ENCODE measurements at regions not wholly inside any gene's neighbourhood (a gene's known extent, or its start where the extent isn't known, plus 50 kb on each side); places are given as distances from the start of the nearest gene placed in this dataset.

DNA sequence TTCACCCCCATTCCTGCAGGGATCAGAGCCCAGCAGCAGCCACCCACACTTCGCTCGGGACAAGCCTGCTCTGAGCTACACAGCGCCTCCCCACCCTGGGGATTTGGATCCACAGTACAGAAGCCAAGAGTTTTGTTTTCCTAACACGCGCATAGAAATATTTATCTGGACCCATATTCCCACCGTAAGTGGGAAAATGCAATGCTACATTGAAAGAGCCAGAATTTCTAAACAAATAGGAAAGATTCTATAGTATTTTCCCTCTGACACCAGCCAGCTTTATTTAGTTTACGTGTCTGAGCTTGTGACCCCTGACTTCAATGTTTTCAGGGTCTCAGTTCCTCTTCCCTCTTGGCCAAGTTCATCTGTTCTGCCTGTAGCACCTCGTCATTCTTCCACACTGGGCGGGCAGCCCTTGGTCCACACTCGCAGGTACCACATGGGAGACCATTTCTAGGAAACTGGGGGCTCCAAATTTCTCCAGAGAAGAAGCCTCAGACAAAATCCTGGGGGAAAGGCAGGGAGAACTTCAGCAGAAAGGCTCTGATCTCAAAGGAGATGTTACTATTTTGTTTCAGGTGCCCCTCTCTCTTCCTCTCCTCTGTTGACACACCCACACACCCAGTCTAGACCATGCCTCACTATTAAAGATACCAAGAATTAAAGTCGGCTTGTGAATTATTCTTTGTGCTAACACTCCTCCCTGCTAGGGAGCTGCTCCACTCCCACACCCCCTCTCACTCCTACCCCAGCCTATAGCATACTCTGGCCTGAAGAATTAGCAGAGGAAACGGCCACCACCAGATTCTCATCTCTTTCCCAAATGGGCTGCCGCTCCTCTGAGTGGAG lies 116.0 kb upstream of the PCGF5 start:
- Histone ChIP-seq H3K4me2 (ENCODE audit: low read depth, low read length) (no peak overlapping the region), H4K20me1 (ENCODE audit: insufficient read depth, low read length) (no peaks in the 10 kb centered on the region), H3F3A (ENCODE audit: insufficient read depth, low read length) (no peaks in the 10 kb centered on the region), H3K36me3 (replicated peaks; ENCODE audit: insufficient read depth, low read length) (no peaks in the 10 kb centered on the region), H3K79me2 (ENCODE audit: low read length) (no peaks in the 10 kb centered on the region), H3K9ac (ENCODE audit: low read length) (no peak overlapping the region), H3K9me2 (replicated peaks; ENCODE audit: insufficient read depth, low read length) (no peaks in the 10 kb centered on the region), H3K9me3 (replicated peaks; ENCODE audit: insufficient read depth, low read length) (no peaks in the 10 kb centered on the region), H3K4me1 (ENCODE audit: low read length) (no peaks in the 10 kb centered on the region), H3K4me3 (ENCODE audit: low read length) (no peak overlapping the region), H3K27ac (ENCODE audit: low read length) (no peak overlapping the region), H3K27me3 (replicated peaks; ENCODE audit: insufficient read depth, low read length) (no peaks in the 10 kb centered on the region), H2AFZ (ENCODE audit: low read length) (no peak overlapping the region)
- TF ChIP-seq EZH2phosphoT487 (IDR thresholded peaks at IDR 0.05; ENCODE audit: low read length) (no peak), EZH2 (optimal IDR thresholded peaks at IDR 0.05; ENCODE audit: low read depth, low read length) (no peak)
- TF ChIP-seq, protein P1, sequence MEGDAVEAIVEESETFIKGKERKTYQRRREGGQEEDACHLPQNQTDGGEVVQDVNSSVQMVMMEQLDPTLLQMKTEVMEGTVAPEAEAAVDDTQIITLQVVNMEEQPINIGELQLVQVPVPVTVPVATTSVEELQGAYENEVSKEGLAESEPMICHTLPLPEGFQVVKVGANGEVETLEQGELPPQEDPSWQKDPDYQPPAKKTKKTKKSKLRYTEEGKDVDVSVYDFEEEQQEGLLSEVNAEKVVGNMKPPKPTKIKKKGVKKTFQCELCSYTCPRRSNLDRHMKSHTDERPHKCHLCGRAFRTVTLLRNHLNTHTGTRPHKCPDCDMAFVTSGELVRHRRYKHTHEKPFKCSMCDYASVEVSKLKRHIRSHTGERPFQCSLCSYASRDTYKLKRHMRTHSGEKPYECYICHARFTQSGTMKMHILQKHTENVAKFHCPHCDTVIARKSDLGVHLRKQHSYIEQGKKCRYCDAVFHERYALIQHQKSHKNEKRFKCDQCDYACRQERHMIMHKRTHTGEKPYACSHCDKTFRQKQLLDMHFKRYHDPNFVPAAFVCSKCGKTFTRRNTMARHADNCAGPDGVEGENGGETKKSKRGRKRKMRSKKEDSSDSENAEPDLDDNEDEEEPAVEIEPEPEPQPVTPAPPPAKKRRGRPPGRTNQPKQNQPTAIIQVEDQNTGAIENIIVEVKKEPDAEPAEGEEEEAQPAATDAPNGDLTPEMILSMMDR (IDR thresholded peaks at IDR 0.05; ENCODE audit: low read length): no peak
- DNase-seq: no peak

DNA sequence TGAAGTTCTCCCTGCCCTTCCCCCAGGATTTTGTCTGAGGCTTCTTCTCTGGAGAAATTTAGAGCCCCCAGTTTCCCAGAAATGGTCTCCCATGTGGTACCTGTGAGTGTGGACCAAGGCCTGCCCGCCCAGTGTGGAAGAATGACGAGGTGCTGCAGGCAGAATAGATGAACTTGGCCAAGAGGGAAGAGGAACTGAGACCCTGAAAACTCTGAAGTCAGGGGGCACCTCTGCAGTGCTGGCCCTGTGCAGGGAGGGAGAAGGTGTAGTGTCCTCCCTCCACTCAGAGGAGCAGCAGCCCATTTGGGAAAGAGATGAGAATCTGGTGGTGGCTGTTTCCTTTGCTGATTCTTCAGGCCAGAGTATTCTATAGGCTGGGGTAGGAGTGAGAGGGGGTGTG lies 115.2 kb upstream of the PCGF5 start:
- Histone ChIP-seq H3K4me1 (ENCODE audit: low read length) (no peaks in the 10 kb centered on the region), H2AFZ (ENCODE audit: low read length) (no peak overlapping the region), H3K9me2 (replicated peaks; ENCODE audit: insufficient read depth, low read length) (no peaks in the 10 kb centered on the region), H3K79me2 (ENCODE audit: low read length) (no peaks in the 10 kb centered on the region), H3K36me3 (replicated peaks; ENCODE audit: insufficient read depth, low read length) (no peaks in the 10 kb centered on the region), H3K4me3 (ENCODE audit: low read length) (no peak overlapping the region), H4K20me1 (ENCODE audit: insufficient read depth, low read length) (no peaks in the 10 kb centered on the region), H3K4me2 (ENCODE audit: low read depth, low read length) (no peak overlapping the region), H3K27ac (ENCODE audit: low read length) (no peak overlapping the region), H3K9ac (ENCODE audit: low read length) (no peak overlapping the region), H3K27me3 (replicated peaks; ENCODE audit: insufficient read depth, low read length) (no peaks in the 10 kb centered on the region), H3K9me3 (replicated peaks; ENCODE audit: insufficient read depth, low read length) (no peaks in the 10 kb centered on the region), H3F3A (ENCODE audit: insufficient read depth, low read length) (no peaks in the 10 kb centered on the region)
- TF ChIP-seq EZH2 (optimal IDR thresholded peaks at IDR 0.05; ENCODE audit: low read depth, low read length): no peak
- TF ChIP-seq, protein P1 (IDR thresholded peaks at IDR 0.05; ENCODE audit: low read length): no peak
- TF ChIP-seq EZH2phosphoT487 (IDR thresholded peaks at IDR 0.05; ENCODE audit: low read length): no peak
- DNase-seq: no peak

DNA sequence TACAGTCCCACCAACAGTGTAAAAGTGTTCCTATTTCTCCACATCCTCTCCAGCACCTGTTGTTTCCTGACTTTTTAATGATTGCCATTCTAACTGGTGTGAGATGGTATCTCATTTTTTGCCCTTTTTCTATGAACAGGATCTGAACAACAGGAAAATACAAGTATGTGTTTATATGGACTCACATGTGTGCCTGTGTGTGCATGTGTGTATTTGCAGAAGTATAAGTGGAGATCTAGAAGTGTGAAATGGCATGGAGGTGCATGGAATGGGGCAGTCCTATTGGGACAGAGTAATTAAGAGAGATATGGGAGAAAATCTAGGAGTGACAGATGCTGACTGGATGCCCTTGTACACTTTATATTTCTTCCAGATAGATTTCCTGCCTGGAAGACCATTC lies 111.6 kb upstream of the PCGF5 start:
- H2AFZ ChIP-seq (ENCODE audit: low read length): no peak overlapping the region
- H3K27me3 ChIP-seq (replicated peaks; ENCODE audit: insufficient read depth, low read length): no peaks in the 10 kb centered on the region
- no peaks in the 10 kb centered on the region for H4K20me1 ChIP-seq (ENCODE audit: insufficient read depth, low read length)
- H3K79me2 ChIP-seq (ENCODE audit: low read length): no peaks in the 10 kb centered on the region
- no peak overlapping the region for H3K4me3 ChIP-seq (ENCODE audit: low read length)
- no peaks in the 10 kb centered on the region for H3K4me1 ChIP-seq (ENCODE audit: low read length)
- H3F3A ChIP-seq (ENCODE audit: insufficient read depth, low read length): no peaks in the 10 kb centered on the region
- H3K27ac ChIP-seq (ENCODE audit: low read length): no peak overlapping the region
- DNase-seq: no peak
- no peaks in the 10 kb centered on the region for H3K36me3 ChIP-seq (replicated peaks; ENCODE audit: insufficient read depth, low read length)
- H3K4me2 ChIP-seq (ENCODE audit: low read depth, low read length): no peak overlapping the region
- TF ChIP-seq EZH2phosphoT487 (IDR thresholded peaks at IDR 0.05; ENCODE audit: low read length): no peak
- TF ChIP-seq, protein P1 (IDR thresholded peaks at IDR 0.05; ENCODE audit: low read length): no peak
- no peak for TF ChIP-seq EZH2 (optimal IDR thresholded peaks at IDR 0.05; ENCODE audit: low read depth, low read length)
- H3K9ac ChIP-seq (ENCODE audit: low read length): no peak overlapping the region
- no peaks in the 10 kb centered on the region for H3K9me2 ChIP-seq (replicated peaks; ENCODE audit: insufficient read depth, low read length)
- H3K9me3 ChIP-seq (replicated peaks; ENCODE audit: insufficient read depth, low read length): no peaks in the 10 kb centered on the region
